GM21515 (cell line): ENCODE measurements at regions not wholly inside any gene's neighbourhood (a gene's known extent, or its start where the extent isn't known, plus 50 kb on each side); places are given as distances from the start of the nearest gene placed in this dataset.

Experiments used
- ATAC-seq: cut with Tn5 transposase; IDR thresholded peaks from one replicate; pipeline ENCODE4 v1.9.1; 2021; ENCODE audit not compliant: unreplicated experiment

- no peak for ATAC-seq
These were observed 224.3 kb upstream of the MAP3K1 start for GRCh38 chr5:56591081-56591480.

GRCh38 chr5:56589481-56589860 is 225.9 kb upstream of the MAP3K1 start:
- ATAC-seq: peak; percentile 3

- ATAC-seq: peak; percentile 99
These were observed 226.5 kb upstream of the MAP3K1 start for GRCh38 chr5:56588636-56589480.

GRCh38 chr5:56588131-56588487 is 227.2 kb upstream of the MAP3K1 start:
- no peak for ATAC-seq

GRCh38 chr5:56587381-56588130 is 227.8 kb upstream of the MAP3K1 start:
- ATAC-seq: no peak

GRCh38 chr5:56585999-56586691 is 229.2 kb upstream of the MAP3K1 start:
- ATAC-seq: no peak

GRCh38 chr5:56585461-56585860 is 229.9 kb upstream of the MAP3K1 start:
- no peak for ATAC-seq

- no peak for ATAC-seq
These were observed 233.9 kb upstream of the MAP3K1 start for GRCh38 chr5:56581426-56581825.

GRCh38 chr5:56580864-56581263 is 234.5 kb upstream of the MAP3K1 start:
- peak; percentile 59 for ATAC-seq

GRCh38 chr5:56575821-56576220 is 239.5 kb upstream of the MAP3K1 start:
- no peak for ATAC-seq

- no peak for ATAC-seq
These were observed 240.6 kb upstream of the MAP3K1 start for GRCh38 chr5:56574778-56575177.

GRCh38 chr5:56569566-56569965 is 245.8 kb upstream of the MAP3K1 start:
- no peak for ATAC-seq

- no peak for ATAC-seq
These were observed 246.3 kb upstream of the MAP3K1 start for GRCh38 chr5:56569076-56569475.

GRCh38 chr5:56567278-56567677 is 248.1 kb upstream of the MAP3K1 start:
- no peak for ATAC-seq

GRCh38 chr5:56566374-56567249 is 248.7 kb upstream of the MAP3K1 start:
- ATAC-seq: no peak

GRCh38 chr5:56565644-56566043 is 249.7 kb upstream of the MAP3K1 start:
- peak; percentile 76 for ATAC-seq

- ATAC-seq: no peak
These were observed 250.1 kb upstream of the MAP3K1 start for GRCh38 chr5:56565283-56565615.

- ATAC-seq: no peak
These were observed 250.6 kb upstream of the MAP3K1 start for GRCh38 chr5:56564541-56565282.

- ATAC-seq: no peak
These were observed 253.9 kb upstream of the MAP3K1 start for GRCh38 chr5:56561455-56561854.

- no peak for ATAC-seq
These were observed 257.1 kb upstream of the MAP3K1 start for GRCh38 chr5:56558131-56558745.
